ENCODE measurements at regions not wholly inside any gene's neighbourhood (a gene's known extent, or its start where the extent isn't known, plus 50 kb on each side); places are given as distances from the start of the nearest gene placed in this dataset.

DNA sequence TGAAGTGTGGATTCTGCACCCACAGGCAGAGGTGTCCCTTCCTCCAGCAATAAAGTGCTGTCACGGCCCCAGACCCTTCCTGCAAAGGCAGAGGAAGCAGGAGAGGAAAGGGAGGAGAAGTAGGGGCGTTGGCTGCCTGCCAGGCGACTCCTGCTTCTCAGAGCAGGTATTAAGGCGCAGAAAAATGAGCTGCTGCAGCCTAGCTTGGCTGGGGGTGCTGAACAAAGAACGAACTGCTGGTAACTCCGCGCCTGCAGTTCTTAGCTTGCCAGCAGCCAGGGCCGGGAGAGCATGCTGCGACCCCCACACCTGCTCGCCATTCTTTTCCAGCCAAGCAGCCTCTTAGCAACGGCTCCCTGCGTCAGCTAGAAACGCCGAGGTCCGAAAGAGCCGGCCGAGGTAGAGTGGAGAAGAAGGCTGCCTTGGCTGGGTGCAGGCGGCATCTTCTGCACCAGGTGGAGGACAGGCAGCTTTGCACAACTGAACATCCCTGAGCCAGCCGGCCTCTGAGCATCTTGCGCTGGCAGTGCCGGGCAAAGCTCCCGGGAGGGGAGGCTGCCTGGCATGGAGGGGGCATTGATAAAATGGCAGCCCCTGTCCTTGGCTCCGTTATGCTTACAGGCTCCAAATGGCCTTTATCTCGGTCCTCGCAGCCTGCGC is 296.0 kb downstream of the MEX3B start:
- peaks cover 17% of the 10 kb centered on the region for H3K4me1 ChIP-seq (ENCODE audit: insufficient read depth)
- no peak overlapping the region for H2AFZ ChIP-seq
- no peaks in the 10 kb centered on the region for H3K9me2 ChIP-seq (replicated peaks; ENCODE audit: insufficient read depth)
- no peak overlapping the region for H3K4me3 ChIP-seq
- H3K79me2 ChIP-seq, result no peaks in the 10 kb centered on the region
- H3K36me3 ChIP-seq (replicated peaks; ENCODE audit: insufficient read depth, low read depth), result no peaks in the 10 kb centered on the region
- no peaks in the 10 kb centered on the region for H3K27me3 ChIP-seq
- H3K27ac ChIP-seq, result no peak overlapping the region
- TF ChIP-seq EZH2phosphoT487 (IDR thresholded peaks at IDR 0.05; ENCODE audit: low read depth, severe bottlenecking, unreplicated experiment), result no peak
- no peak for TF ChIP-seq CTCF (IDR thresholded peaks at IDR 0.05; ENCODE audit: poor library complexity)
- no peak for TF ChIP-seq EZH2 (IDR thresholded peaks at IDR 0.05; ENCODE audit: borderline replicate concordance)
- H4K20me1 ChIP-seq (ENCODE audit: insufficient read depth, poor library complexity, severe bottlenecking), result no peaks in the 10 kb centered on the region
- 90% methylated on average over 26 of the region's 26 CpGs for WGBS (ENCODE audit: low lambda C conversion rate, missing lambda C conversion rate)
- no peak for DNase-seq (ENCODE audit: low spot score)
- no peak overlapping the region for H3K4me2 ChIP-seq
- no peaks in the 10 kb centered on the region for H3K9me3 ChIP-seq (ENCODE audit: low read depth)

DNA sequence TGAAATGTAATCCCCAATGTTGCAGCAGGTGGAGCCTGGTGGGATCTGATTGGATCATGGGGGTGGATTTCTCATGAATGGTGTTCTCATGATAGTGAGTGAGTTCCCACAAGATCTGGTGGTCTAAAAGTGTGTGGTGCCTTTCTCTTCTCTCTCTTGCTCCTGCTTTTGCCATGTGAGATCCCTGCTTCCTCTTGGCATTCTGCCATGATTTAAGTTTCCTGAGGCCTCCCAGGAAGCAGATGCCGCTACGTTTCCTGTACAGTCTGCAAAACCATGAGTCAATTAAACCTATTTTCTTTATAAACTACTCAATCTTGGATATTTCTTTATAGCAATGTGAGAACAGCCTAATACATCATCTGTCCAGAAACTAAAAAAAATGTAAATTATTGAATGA is 298.3 kb downstream of the MEX3B start:
- no peak for DNase-seq (ENCODE audit: low spot score)
- Histone ChIP-seq H3K79me2 (no peaks in the 10 kb centered on the region), H3K4me3 (no peak overlapping the region), H3K9me3 (ENCODE audit: low read depth) (no peaks in the 10 kb centered on the region), H3K9me2 (replicated peaks; ENCODE audit: insufficient read depth) (no peaks in the 10 kb centered on the region), H3K4me1 (ENCODE audit: insufficient read depth) (peaks cover 10% of the 10 kb centered on the region), H3K4me2 (no peak overlapping the region), H2AFZ (no peak overlapping the region), H3K27me3 (no peaks in the 10 kb centered on the region), H4K20me1 (ENCODE audit: insufficient read depth, poor library complexity, severe bottlenecking) (no peaks in the 10 kb centered on the region), H3K36me3 (replicated peaks; ENCODE audit: insufficient read depth, low read depth) (no peaks in the 10 kb centered on the region), H3K27ac (no peak overlapping the region)
- TF ChIP-seq EZH2phosphoT487 (IDR thresholded peaks at IDR 0.05; ENCODE audit: low read depth, severe bottlenecking, unreplicated experiment) (no peak), EZH2 (IDR thresholded peaks at IDR 0.05; ENCODE audit: borderline replicate concordance) (no peak), CTCF (IDR thresholded peaks at IDR 0.05; ENCODE audit: poor library complexity) (no peak)
- 46% methylated on average over 2 of the region's 2 CpGs for WGBS (ENCODE audit: low lambda C conversion rate, missing lambda C conversion rate)

DNA sequence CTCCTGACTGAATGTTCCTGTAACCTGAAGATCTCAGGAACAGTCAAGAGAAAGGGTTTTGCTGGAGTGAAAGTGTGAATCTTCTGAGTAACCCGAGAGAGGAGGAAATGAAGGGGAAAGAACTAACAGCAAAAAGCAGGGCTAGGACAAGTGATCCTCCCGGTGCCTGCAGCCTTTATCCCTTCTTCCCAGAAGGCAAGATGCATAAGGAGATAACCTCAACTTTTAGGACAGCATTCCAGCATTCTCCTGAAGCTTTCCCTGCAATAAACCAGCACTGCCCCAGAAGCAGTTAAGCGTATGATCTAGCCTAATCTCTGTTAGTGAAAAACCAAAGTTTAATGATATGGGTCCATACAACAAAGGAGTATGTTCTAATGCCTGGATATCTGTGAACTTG is 298.8 kb downstream of the MEX3B start:
- TF ChIP-seq EZH2phosphoT487 (IDR thresholded peaks at IDR 0.05; ENCODE audit: low read depth, severe bottlenecking, unreplicated experiment), result no peak
- no peak for TF ChIP-seq EZH2 (IDR thresholded peaks at IDR 0.05; ENCODE audit: borderline replicate concordance)
- TF ChIP-seq CTCF (IDR thresholded peaks at IDR 0.05; ENCODE audit: poor library complexity), result no peak
- 50% methylated on average over 3 of the region's 3 CpGs for WGBS (ENCODE audit: low lambda C conversion rate, missing lambda C conversion rate)
- H4K20me1 ChIP-seq (ENCODE audit: insufficient read depth, poor library complexity, severe bottlenecking), result no peaks in the 10 kb centered on the region

More for the DNA sequence above, 298.8 kb downstream of the MEX3B start:
- H3K9me3 ChIP-seq (ENCODE audit: low read depth), result no peaks in the 10 kb centered on the region
- H3K4me2 ChIP-seq, result no peak overlapping the region
- H3K4me3 ChIP-seq, result no peak overlapping the region
- H2AFZ ChIP-seq, result no peak overlapping the region
- DNase-seq (ENCODE audit: low spot score), result no peak
- no peaks in the 10 kb centered on the region for H3K36me3 ChIP-seq (replicated peaks; ENCODE audit: insufficient read depth, low read depth)
- H3K79me2 ChIP-seq, result no peaks in the 10 kb centered on the region
- no peak overlapping the region for H3K27ac ChIP-seq
- no peaks in the 10 kb centered on the region for H3K9me2 ChIP-seq (replicated peaks; ENCODE audit: insufficient read depth)
- no peaks in the 10 kb centered on the region for H3K27me3 ChIP-seq
- H3K4me1 ChIP-seq (ENCODE audit: insufficient read depth), result peaks cover 7% of the 10 kb centered on the region

Measured in hepatocyte (in vitro differentiated cells).